MM.1S (cell line): ENCODE measurements at regions not wholly inside any gene's neighbourhood (a gene's known extent, or its start where the extent isn't known, plus 50 kb on each side); places are given as distances from the start of the nearest gene placed in this dataset.

Experiments
- DNase-seq: peaks from one replicate; pipeline ENCODE4 v3.0.0-alpha.2; 2015
- H2AFZ ChIP-seq: fragments of 300-600 bp; sonication (generic); 2 replicates; pipeline ENCODE4 v1.6.0; 2016; ENCODE audit warnings: antibody characterized with exemption, low read length
- H3F3A ChIP-seq: fragments of 300-600 bp; sonication (generic); 2 replicates; pipeline ENCODE4 v1.6.1; 2016; ENCODE audit warnings: mild to moderate bottlenecking, antibody characterized with exemption, low read length, moderate library complexity, mixed read lengths; ENCODE audit not compliant: insufficient read depth
- H3K27ac ChIP-seq: fragments of 300-600 bp; sonication (generic); 2 replicates; pipeline ENCODE4 v1.5.1; 2016; ENCODE audit warnings: mild to moderate bottlenecking, low read length
- H3K27me3 ChIP-seq: fragments of 300-600 bp; sonication (generic); replicated peaks from 2 replicates; pipeline ENCODE4 v1.6.0; 2016; ENCODE audit warnings: low read length; ENCODE audit not compliant: insufficient read depth
- H3K36me3 ChIP-seq: fragments of 300-600 bp; sonication (generic); replicated peaks from 2 replicates; pipeline ENCODE4 v1.6.1; 2016; ENCODE audit warnings: mild to moderate bottlenecking, low read length, mixed read lengths; ENCODE audit not compliant: insufficient read depth
- H3K4me1 ChIP-seq: fragments of 300-600 bp; sonication (generic); 2 replicates; pipeline ENCODE4 v1.6.1; 2016; ENCODE audit warnings: low read length, mixed read lengths
- H3K4me2 ChIP-seq: fragments of 300-600 bp; sonication (generic); 2 replicates; pipeline ENCODE4 v1.6.0; 2016; ENCODE audit warnings: low read depth, low read length
- H3K4me3 ChIP-seq: fragments of 300-600 bp; sonication (generic); 2 replicates; pipeline ENCODE4 v1.5.1; 2016; ENCODE audit warnings: low read length, mixed read lengths
- H3K79me2 ChIP-seq: fragments of 300-600 bp; sonication (generic); 2 replicates; pipeline ENCODE4 v1.6.1; 2016; ENCODE audit warnings: mixed run types, low read length, mixed read lengths
- H3K9ac ChIP-seq: fragments of 300-600 bp; sonication (generic); 2 replicates; pipeline ENCODE4 v1.6.1; 2016; ENCODE audit warnings: low read length, mixed read lengths
- H3K9me2 ChIP-seq: fragments of 300-600 bp; sonication (generic); replicated peaks from 2 replicates; pipeline ENCODE4 v1.6.1; 2016; ENCODE audit warnings: mild to moderate bottlenecking, low read length, mixed read lengths; ENCODE audit not compliant: insufficient read depth
- H3K9me3 ChIP-seq: fragments of 300-600 bp; sonication (generic); replicated peaks from 2 replicates; pipeline ENCODE4 v1.6.1; 2016; ENCODE audit warnings: mild to moderate bottlenecking, low read length, mixed read lengths; ENCODE audit not compliant: insufficient read depth
- H4K20me1 ChIP-seq: fragments of 300-600 bp; sonication (generic); 2 replicates; pipeline ENCODE4 v1.6.1; 2016; ENCODE audit warnings: mild to moderate bottlenecking, low read length, moderate library complexity, mixed read lengths; ENCODE audit not compliant: insufficient read depth
- EZH2 ChIP-seq: fragments of 300-600 bp; sonication (generic); optimal IDR thresholded peaks from 2 replicates; pipeline ENCODE3; 2017; ENCODE audit warnings: low read depth, mild to moderate bottlenecking, antibody characterized with exemption, low read length, mixed read lengths
- EZH2phosphoT487 ChIP-seq: fragments of 300-600 bp; sonication (generic); IDR thresholded peaks from 2 replicates; pipeline ENCODE4 v1.6.1; 2018; ENCODE audit warnings: antibody characterized with exemption, low read length
- TF ChIP-seq, protein P1 (sequence below): fragments of 300-600 bp; sonication (generic); IDR thresholded peaks from 2 replicates; pipeline ENCODE4 v1.5.1; 2016; ENCODE audit warnings: antibody characterized with exemption, low read length, mixed read lengths

DNA sequence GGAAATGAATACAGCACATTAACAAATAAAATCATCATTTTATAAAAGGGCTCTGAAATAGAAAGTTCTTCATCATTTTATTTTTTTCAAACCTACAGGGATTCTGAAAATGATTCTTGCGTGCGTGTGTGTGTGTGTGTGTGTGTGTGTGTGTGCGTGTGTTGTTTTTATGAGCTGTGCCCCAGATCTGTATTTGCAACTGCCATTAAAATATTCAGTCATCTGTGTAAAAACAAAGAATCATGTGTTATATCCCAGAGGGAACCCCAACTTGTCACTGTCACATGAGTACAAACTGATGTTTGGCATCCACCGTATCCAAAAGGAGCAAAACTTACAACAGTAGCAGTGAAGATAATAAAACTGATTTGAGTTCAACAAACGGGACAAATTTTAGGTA lies 635.4 kb upstream of the PFKP start:
- no peaks in the 10 kb centered on the region for H3K27me3 ChIP-seq
- H3K9me2 ChIP-seq, result no peaks in the 10 kb centered on the region
- H3K4me3 ChIP-seq, result no peak overlapping the region
- DNase-seq, result no peak
- H3K27ac ChIP-seq, result no peak overlapping the region
- H3K9me3 ChIP-seq, result no peaks in the 10 kb centered on the region
- no peaks in the 10 kb centered on the region for H3K4me1 ChIP-seq
- H3F3A ChIP-seq, result no peaks in the 10 kb centered on the region
- H3K4me2 ChIP-seq, result no peak overlapping the region
- no peaks in the 10 kb centered on the region for H3K36me3 ChIP-seq
- no peak overlapping the region for H3K9ac ChIP-seq
- no peaks in the 10 kb centered on the region for H4K20me1 ChIP-seq
- TF ChIP-seq EZH2, result no peak
- TF ChIP-seq, protein P1, sequence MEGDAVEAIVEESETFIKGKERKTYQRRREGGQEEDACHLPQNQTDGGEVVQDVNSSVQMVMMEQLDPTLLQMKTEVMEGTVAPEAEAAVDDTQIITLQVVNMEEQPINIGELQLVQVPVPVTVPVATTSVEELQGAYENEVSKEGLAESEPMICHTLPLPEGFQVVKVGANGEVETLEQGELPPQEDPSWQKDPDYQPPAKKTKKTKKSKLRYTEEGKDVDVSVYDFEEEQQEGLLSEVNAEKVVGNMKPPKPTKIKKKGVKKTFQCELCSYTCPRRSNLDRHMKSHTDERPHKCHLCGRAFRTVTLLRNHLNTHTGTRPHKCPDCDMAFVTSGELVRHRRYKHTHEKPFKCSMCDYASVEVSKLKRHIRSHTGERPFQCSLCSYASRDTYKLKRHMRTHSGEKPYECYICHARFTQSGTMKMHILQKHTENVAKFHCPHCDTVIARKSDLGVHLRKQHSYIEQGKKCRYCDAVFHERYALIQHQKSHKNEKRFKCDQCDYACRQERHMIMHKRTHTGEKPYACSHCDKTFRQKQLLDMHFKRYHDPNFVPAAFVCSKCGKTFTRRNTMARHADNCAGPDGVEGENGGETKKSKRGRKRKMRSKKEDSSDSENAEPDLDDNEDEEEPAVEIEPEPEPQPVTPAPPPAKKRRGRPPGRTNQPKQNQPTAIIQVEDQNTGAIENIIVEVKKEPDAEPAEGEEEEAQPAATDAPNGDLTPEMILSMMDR, result no peak
- TF ChIP-seq EZH2phosphoT487, result no peak
- H3K79me2 ChIP-seq, result no peaks in the 10 kb centered on the region
- H2AFZ ChIP-seq, result no peak overlapping the region

DNA sequence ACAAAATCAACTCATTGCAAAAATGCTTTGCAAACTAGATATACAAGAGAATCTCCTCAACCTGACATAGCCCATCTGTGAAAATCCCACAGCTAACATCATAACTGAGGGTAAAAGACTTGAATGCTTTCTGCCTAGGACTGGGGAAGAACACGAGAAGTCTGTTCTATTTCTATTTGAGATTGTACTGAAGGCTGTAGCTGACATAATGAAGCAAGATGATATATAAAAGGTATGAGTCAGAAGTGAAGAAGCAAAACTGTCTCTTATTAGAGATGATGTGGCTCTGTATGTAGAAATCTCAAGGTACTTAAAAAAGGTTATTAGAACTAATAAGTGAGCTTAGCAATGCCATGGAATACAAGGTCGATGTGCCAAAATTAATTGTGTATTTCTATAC lies 639.9 kb upstream of the PFKP start:
- Histone ChIP-seq H3K4me2 (no peak overlapping the region), H3K79me2 (no peaks in the 10 kb centered on the region), H3K9me2 (no peaks in the 10 kb centered on the region), H3K9ac (no peak overlapping the region), H3K4me1 (no peaks in the 10 kb centered on the region), H2AFZ (no peak overlapping the region), H3K27me3 (no peaks in the 10 kb centered on the region), H3F3A (no peaks in the 10 kb centered on the region), H3K36me3 (no peaks in the 10 kb centered on the region), H4K20me1 (no peaks in the 10 kb centered on the region), H3K4me3 (no peak overlapping the region), H3K27ac (no peak overlapping the region), H3K9me3 (no peaks in the 10 kb centered on the region)
- TF ChIP-seq, protein P1, result no peak
- TF ChIP-seq EZH2phosphoT487 (no peak), EZH2 (no peak)
- no peak for DNase-seq

DNA sequence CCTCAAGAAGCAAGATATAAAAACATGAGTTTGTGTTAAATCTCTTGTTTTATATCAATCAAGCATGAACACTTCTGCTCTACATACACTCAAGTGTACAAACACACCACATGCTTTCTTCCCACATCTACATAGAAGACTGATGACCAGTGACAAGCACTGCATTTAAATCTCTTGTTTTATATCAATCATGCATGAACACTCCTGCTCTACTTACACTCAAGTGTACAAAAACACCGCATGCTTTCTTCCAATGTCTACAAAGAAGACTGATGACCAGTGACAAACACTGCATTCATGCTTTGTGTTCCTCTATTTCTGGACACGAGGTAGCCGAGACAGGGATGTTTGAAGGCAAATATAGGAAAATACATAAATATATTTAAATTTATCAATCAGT lies 642.0 kb upstream of the PFKP start:
- Histone ChIP-seq H2AFZ (no peak overlapping the region), H3K79me2 (no peaks in the 10 kb centered on the region), H3K36me3 (no peaks in the 10 kb centered on the region), H3K4me3 (no peak overlapping the region), H3K4me2 (no peak overlapping the region), H3K27me3 (no peaks in the 10 kb centered on the region), H3K9me2 (no peaks in the 10 kb centered on the region), H3K9me3 (no peaks in the 10 kb centered on the region), H3K9ac (no peak overlapping the region), H4K20me1 (no peaks in the 10 kb centered on the region), H3K4me1 (no peaks in the 10 kb centered on the region), H3K27ac (no peak overlapping the region), H3F3A (no peaks in the 10 kb centered on the region)
- TF ChIP-seq EZH2 (no peak), EZH2phosphoT487 (no peak)
- TF ChIP-seq, protein P1, result no peak
- no peak for DNase-seq
